Kidney epithelial cell (primary cell): ENCODE measurements at regions not wholly inside any gene's neighbourhood (a gene's known extent, or its start where the extent isn't known, plus 50 kb on each side); places are given as distances from the start of the nearest gene placed in this dataset.
"Not testable (repeated sequence)": the region's sequence is repeated elsewhere in the genome, so short reads cannot be mapped to it uniquely, and the experiment has no call there.

Experiments
- DNase-seq: peaks from one replicate; pipeline ENCODE4 v3.0.0-alpha.2; 2010; ENCODE audit warnings: low read depth
- H3K27me3 ChIP-seq: 2 replicates; pipeline ENCODE4 v1.6.0; 2011; ENCODE audit warnings: low read length; ENCODE audit not compliant: control insufficient read depth, insufficient read depth
- H3K36me3 ChIP-seq: 2 replicates; pipeline ENCODE4 v1.5.1; 2011; ENCODE audit warnings: low read length; ENCODE audit not compliant: control insufficient read depth, insufficient read depth
- H3K4me3 ChIP-seq: 2 replicates; pipeline ENCODE4 v1.5.1; 2011; ENCODE audit warnings: low read depth, mild to moderate bottlenecking, control low read depth, low read length
- CTCF ChIP-seq: IDR thresholded peaks from 2 replicates; pipeline ENCODE4 v1.5.1; 2011; ENCODE audit warnings: mild to moderate bottlenecking, moderate library complexity, low read length, control low read depth, inconsistent platforms; ENCODE audit not compliant: insufficient read depth, poor library complexity, severe bottlenecking

GRCh38 chr2:215889240-215889969, 123.9 kb downstream of the MREG start:
- not testable (repeated sequence) for H3K4me3 ChIP-seq, H3K36me3 ChIP-seq, H3K27me3 ChIP-seq, DNase-seq

- H3K27me3 ChIP-seq: no peaks in the 10 kb centered on the region
- no peaks in the 10 kb centered on the region for H3K36me3 ChIP-seq
- H3K4me3 ChIP-seq: no peak overlapping the region
- no peak for TF ChIP-seq CTCF
- no peak for DNase-seq
These were observed 124.7 kb downstream of the MREG start for GRCh38 chr2:215888680-215889079.

- H3K36me3 ChIP-seq: no peaks in the 10 kb centered on the region
- no peak for DNase-seq
- no peak for TF ChIP-seq CTCF
- no peak overlapping the region for H3K4me3 ChIP-seq
- H3K27me3 ChIP-seq: no peaks in the 10 kb centered on the region
These were observed 126.0 kb downstream of the MREG start for GRCh38 chr2:215887303-215887702.

- no peak for DNase-seq
- TF ChIP-seq CTCF: no peak
- H3K27me3 ChIP-seq: no peaks in the 10 kb centered on the region
- no peak overlapping the region for H3K4me3 ChIP-seq
- no peaks in the 10 kb centered on the region for H3K36me3 ChIP-seq
These were observed 127.3 kb downstream of the MREG start for GRCh38 chr2:215886022-215886421.

- Histone ChIP-seq H3K36me3 (no peaks in the 10 kb centered on the region), H3K4me3 (no peak overlapping the region), H3K27me3 (no peaks in the 10 kb centered on the region)
- no peak for TF ChIP-seq CTCF
- no peak for DNase-seq
These were observed 127.8 kb downstream of the MREG start for GRCh38 chr2:215885536-215885935.

GRCh38 chr2:215884451-215885087, 128.8 kb downstream of the MREG start:
- TF ChIP-seq CTCF: no peak
- no peaks in the 10 kb centered on the region for H3K36me3 ChIP-seq
- H3K27me3 ChIP-seq: no peaks in the 10 kb centered on the region
- H3K4me3 ChIP-seq: no peak overlapping the region
- DNase-seq: no peak
